NCI-H460 (cell line): ENCODE measurements at regions not wholly inside any gene's neighbourhood (a gene's known extent, or its start where the extent isn't known, plus 50 kb on each side); places are given as distances from the start of the nearest gene placed in this dataset.
"Not testable (repeated sequence)": the region's sequence is repeated elsewhere in the genome, so short reads cannot be mapped to it uniquely, and the experiment has no call there.

Experiments
- DNase-seq: peaks from one replicate; pipeline ENCODE4 v3.0.0-alpha.2; 2016; ENCODE audit warnings: low read depth; ENCODE audit errors: extremely low read depth

DNA sequence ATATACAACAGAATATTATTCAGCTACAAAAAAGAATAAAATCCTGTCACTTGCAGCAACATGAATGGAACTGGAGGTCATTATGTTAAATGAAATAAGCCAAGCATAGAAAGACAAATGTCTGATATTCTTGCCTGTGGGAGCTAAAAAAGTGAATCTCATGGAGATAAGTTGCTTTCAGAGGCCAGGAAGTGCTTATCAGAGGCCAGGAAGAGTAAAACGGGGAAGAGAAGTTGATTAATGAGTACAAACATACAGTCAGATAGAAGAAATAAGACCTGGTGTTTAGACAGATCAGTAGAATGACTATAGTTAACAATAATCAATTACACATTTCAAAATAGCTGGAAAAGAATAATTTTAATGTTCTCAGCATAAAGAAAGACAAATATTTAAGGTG is 54.4 kb upstream of the CPHXL start:
- DNase-seq: no peak

DNA sequence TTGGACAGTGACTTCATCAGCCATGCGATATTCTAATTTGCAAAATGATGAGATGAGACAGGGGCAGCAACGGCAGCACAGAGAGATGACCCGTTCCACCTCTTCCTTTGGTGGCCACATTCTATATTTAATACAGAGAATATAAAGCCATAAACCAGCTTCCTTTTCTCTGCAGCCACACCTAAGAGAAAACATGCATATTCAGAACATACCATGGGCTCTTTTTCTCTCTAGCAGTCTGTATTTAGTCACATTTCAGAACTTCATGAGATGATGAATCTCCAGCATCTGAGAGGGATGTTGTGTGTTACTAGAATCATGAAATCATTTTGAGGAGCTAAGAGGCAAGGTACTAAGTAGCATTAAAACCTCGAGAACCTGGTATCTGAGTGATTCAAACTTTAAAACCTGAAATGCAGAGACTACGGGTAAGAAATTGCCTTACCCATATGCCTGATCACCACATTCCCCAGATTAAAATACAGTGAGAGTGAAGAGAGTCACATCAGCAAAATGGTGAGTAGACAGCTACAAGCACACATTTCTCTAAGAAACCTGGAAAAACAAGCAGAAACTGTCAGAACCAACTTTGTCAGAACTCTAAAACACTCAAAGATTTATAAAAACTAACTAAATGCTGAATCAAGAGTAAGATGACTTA is 55.5 kb upstream of the CPHXL start:
- no peak for DNase-seq

DNA sequence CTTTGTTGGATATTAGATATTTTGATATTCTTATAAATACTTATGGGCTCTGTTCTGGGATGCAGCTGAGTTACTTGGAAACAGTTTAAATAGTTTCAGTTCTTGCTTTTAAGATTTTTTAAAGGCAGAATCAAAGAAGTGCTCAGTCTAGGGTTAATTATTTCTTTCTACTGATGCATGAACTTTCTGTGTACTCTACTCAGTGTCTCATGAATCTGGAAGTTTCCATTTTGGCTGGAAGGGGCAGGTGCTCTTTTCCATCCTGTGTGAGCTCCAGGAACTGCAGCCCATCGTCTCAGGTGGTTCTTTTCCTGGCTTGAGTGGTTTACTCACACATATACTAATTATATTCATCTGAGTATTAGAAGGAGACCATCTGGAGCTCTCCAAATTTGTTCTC is 61.1 kb upstream of the CPHXL start:
- DNase-seq: no peak

DNA sequence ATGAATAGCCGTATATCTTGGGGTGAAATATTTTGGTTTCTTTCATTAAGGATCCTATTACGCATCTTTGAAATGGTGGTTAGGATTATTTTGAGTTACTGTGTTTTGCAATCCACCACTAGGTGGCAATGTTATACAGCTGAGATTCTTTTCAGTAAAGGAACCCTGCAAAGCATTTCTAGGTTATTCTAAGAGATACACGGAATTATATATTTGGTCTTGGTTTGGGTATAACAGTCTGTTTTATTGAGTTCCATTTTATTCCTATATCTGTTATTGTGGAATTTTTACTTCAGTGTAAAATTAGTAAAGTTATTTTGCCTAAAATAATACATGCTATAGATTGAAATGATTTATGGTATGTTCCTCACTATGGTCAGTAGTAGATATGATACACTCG is 62.9 kb upstream of the CPHXL start:
- peak; percentile 45 for DNase-seq

- no peak for DNase-seq
These were observed 66.6 kb upstream of the CPHXL start for GRCh38 chr16:75792771-75793492.

- DNase-seq: no peak
These were observed 67.4 kb upstream of the CPHXL start for GRCh38 chr16:75793641-75794040.

DNA sequence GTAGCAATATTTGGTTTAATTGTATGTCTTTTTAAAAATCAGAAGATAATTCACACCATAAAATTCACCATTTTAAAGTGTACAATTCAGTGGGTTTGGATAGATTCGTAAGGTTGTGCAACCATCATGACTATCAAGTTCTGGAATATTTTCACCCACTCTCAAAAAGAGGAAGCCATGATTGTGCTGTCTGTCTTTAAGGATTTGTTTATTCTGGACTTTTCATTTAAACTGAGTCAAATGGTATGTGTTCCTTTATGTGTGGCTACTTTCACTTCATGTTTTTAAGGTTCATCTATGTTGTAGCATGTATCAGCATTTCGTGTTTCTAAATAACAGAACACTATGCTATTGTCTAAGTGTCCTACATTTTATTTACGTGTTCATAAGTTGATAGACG is 68.1 kb upstream of the CPHXL start:
- no peak for DNase-seq

GRCh38 chr16:75798714-75799113 is 72.4 kb upstream of the CPHXL start:
- DNase-seq: no peak

DNA sequence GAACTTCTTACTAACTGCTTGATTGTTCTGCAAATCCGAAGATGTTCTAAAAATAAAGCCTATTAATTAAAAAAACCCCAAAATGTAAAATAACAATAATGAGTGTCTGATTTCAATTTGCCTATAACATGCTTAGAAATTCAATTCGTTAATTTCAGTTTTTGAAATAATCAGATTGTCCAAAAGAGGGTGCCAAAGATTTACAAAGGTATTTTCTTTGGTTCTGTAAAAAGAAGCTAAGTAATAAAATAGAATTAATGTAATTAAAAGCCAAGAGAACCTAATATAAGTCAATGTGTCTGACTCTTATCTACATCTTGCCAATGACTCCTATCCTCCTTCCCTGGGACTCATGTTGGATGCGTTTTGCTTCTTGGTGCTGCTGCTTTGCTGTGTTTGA is 75.0 kb upstream of the CPHXL start:
- no peak for DNase-seq

DNA sequence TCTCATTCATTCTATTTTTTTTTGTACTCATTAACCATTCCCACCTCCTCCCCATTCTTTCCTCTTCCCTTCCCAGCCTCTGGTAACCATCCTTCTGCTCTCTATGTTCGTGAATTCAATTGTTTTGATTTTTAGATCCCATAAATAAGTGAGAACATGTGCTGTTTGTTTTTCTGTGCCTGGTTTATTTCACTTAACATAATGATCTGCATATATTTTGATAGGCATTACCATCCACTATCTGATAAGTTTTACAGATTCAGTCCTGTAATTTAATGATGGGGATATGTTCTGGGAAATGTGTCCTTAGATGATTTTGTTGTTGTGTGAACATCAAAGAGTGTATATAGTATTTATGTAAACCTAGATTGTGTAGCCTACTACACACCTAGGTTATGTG is 77.5 kb upstream of the CPHXL start:
- DNase-seq: no peak

DNA sequence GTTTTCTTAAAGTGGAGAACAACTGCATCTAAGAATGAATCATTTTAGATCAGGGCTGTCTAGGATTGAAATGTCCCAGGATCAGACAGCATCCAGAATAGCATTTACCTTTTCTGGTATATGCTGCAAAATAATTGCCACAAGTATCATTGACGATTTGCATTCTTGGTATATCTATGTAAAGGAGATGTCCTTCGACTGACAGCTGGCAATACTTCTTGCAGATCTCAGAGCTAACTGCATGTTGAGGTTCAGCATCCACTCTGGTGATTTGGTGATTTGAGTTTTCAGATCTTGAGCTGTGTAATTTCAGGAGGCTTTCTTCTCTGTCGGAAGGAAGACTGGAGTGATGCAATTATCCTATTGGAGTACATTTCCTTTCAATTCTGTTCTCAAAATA is 78.1 kb upstream of the CPHXL start:
- no peak for DNase-seq

- no peak for DNase-seq
These were observed 79.7 kb upstream of the CPHXL start for GRCh38 chr16:75805946-75806345.

DNA sequence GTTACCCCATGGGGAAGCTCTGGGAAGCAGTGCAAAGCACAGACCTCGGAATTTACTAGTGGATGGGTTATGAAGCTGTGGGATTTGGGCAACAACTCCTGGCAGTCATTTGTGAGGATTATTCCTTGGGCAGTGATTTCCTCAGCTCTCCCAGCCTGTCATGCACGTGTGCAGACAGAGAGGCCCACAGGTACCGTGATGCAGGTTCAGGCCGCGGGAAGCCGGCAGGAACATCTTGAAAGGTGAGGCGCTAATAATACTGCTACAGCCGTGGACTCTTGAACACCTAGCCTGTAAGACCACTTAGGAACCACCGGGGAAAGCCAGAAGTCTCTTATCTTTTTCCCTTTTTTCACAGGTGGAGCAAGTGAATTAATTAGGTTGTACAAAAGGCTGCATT is 80.2 kb upstream of the CPHXL start:
- no peak for DNase-seq

DNA sequence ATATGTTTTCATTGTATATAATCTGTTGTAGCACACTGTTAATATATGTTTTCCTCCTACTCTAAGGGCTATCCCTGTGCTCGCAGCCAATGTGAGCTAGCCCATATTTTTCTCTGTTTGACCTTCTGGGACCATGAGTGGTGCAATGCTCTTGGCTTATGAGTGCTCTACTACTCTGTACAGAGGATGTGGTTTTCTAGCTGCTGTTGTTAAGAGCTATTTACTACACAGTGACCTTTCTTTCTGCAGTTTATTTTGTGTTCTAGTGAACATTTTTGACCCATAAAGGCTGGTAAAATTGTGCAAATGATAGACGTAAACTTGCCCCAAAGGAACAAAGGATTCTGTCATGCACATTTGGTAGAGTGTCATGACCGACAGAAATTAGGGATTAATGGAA is 84.1 kb upstream of the CPHXL start:
- DNase-seq: no peak

- no peak for DNase-seq
These were observed 84.8 kb upstream of the CPHXL start for GRCh38 chr16:75811020-75811634.

GRCh38 chr16:75818491-75818890 is 92.2 kb upstream of the CPHXL start:
- DNase-seq: no peak

DNA sequence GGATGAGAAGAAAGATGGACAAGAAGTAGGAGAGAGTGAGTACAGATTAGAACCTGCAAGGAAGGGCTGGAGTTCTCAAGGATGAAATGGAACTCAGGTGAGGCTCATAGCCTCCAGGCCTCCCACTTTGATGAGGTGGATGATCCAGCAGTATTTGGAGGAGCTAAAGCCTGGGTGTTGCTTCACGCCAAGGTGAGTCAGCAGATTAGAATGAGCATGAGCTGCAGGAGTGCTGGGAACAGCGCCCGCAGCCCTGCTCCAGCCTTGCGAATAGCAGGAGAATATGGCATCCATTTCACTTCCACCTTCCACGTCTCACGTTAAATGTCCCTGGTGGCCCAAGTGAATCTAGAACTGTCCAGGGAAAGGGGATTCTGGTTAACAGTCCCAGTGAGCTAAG is 94.4 kb upstream of the CPHXL start:
- peak; percentile 16 for DNase-seq

DNA sequence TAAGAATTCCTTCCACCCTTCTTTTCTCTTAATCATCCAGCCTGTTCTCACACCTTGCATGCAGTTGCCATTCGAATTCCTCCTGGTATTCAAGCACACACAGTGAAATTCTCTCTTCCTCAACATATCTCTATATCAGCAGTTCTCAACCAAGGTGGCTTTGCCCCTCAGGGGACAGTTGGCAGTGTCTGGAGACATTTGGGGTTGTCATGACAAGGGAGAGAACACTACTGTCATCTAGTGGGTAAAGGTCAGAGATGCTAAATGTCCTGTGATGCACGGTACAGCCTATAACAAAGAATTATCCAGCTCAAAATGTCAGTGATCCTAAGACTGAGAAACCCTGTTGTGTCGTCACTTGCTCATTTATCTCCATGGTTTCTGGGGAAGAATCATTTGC is 94.8 kb upstream of the CPHXL start:
- no peak for DNase-seq

GRCh38 chr16:75825750-75826149 is 99.5 kb upstream of the CPHXL start:
- not testable (repeated sequence) for DNase-seq

GRCh38 chr16:75827372-75828038 is 101.2 kb upstream of the CPHXL start:
- not testable (repeated sequence) for DNase-seq

GRCh38 chr16:75833385-75833784 is 107.1 kb upstream of the CPHXL start:
- DNase-seq: not testable (repeated sequence)
